GM18519 (cell line): ENCODE measurements at regions not wholly inside any gene's neighbourhood (a gene's known extent, or its start where the extent isn't known, plus 50 kb on each side); places are given as distances from the start of the nearest gene placed in this dataset.

ENCODE experiments used
- ATAC-seq: cut with Tn5 transposase; IDR thresholded peaks from one replicate; pipeline ENCODE4 v1.9.1; 2021; ENCODE audit warnings: mild to moderate bottlenecking, moderate library complexity; ENCODE audit not compliant: unreplicated experiment, low FRiP score

- ATAC-seq = no peak
Observed at GRCh38 chr16:49048557-49048956, 233.1 kb downstream of the CBLN1 start.

- ATAC-seq = no peak
Observed at GRCh38 chr16:49036126-49036525, 245.5 kb downstream of the CBLN1 start.

GRCh38 chr16:49027420-49027819 lies 254.2 kb downstream of the CBLN1 start:
- ATAC-seq = no peak

- no peak for ATAC-seq
Observed at GRCh38 chr16:49026566-49027181, 255.0 kb downstream of the CBLN1 start.

DNA sequence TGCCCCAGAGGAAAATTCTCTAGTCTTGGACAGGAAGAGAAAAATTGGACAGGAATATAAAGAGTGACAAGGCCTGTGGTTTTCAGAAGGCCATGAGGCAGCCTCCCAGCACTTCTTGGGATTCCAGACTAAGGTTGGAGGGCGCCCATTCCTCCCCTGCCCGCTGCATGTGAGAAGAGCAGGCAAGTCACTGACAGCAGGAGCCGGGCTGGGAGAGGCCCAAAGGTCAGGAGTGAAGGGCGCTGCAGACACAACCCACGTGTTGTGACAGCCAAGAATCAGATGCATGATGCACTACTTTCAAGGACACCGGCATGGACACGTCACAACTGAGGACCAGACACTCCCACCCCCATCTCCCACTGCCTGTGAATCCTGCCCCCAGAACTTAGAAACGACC lies 256.7 kb downstream of the CBLN1 start:
- no peak for ATAC-seq

GRCh38 chr16:49024016-49024415 lies 257.6 kb downstream of the CBLN1 start:
- no peak for ATAC-seq

- no peak for ATAC-seq
Observed at GRCh38 chr16:49023050-49023449, 258.6 kb downstream of the CBLN1 start.

GRCh38 chr16:49022351-49022963 lies 259.2 kb downstream of the CBLN1 start:
- no peak for ATAC-seq

DNA sequence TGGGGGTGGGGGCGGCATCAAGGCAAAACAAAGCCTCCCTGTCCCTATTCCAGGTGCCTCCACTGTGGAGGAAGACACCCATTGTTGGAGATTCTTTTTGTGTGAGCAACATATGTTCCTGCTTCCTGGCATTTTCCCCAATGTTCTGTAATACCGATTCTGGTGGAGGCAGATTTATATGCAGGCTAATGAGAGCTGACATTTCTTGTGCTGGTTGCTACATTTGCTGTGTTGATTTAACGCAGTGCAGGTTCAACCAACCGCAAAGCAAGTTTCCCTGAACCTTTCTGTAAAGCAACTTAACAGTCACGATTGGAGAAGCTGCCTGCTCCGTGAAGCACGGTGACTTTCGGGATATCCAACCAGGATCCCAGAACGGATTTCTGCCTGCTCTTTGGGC lies 260.5 kb downstream of the CBLN1 start:
- ATAC-seq = no peak

DNA sequence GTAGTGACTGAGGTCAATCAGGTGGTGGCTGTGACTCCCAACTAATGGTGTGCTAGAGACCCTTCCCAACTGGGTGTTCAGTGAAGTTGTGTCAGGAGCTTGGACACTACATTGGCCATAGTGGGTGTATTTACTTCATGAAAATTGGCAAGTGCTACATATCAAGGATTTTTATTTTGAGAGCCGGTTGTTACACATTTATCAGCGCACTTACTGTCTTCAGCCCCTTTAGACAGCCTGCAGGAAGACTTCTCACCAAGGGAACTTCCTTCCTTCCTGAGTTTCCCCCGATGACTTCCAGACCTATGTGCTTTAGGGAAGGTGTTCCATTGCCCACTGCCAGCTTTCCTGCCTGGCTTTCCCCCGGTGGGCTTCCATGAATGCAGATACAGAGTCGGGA lies 261.2 kb downstream of the CBLN1 start:
- no peak for ATAC-seq

GRCh38 chr16:49019831-49020230 lies 261.8 kb downstream of the CBLN1 start:
- no peak for ATAC-seq

DNA sequence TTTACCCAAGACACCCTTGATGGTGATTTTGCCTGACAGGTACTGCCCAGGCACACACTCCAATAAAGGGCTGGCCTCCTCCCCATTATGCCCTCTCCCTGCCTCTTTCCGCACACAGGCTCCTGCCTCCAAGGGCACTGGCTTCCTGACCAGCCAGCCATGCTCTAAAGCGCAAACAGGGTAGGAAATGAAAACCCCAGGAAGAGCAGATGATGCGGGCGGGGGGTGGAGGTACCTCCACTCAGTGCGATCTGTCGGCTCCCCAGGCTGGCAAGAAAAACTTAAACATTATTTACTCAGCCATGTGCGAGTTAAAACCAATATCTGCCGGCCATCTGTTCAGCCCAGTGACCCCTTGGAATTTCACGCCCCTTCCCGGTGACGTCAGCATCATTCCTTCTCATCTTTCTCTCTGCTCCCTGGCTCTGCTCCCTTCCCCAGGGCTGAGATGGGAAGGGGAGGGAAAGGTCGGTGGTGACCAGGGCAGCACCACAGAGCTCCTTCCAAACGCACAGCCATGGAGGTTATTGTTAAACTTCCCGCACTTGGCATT lies 262.5 kb downstream of the CBLN1 start:
- no peak for ATAC-seq

DNA sequence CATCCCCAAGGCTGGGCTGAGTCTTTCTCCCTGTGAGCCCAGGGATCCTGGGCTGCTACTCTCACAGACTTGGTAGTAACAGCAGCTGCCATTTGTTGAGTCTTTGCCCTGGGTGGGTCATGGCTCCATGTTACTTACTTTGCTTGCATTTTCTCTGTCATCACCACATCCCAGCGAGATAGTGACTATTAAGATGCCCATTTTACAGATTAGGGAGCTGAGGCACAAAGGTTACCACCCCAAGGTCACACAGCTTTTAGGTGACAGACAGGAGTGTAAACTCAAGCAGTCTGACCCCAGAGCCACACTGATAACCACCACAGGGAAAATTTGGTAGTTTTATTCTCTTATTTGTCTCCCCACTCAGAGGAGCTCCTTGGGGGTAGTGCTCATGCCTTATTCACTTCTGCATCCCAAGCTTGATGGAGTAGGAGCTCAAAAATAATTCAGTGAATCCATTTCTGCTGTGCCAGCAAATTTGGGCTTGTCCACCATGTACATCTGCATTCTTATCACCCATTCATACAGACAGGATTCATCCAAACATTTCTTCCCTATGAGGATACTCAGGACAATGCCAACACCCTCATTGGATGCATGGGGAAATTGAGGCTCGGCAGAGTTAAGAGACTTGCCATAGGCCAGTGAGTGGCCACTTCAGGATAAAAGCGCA lies 263.2 kb downstream of the CBLN1 start:
- ATAC-seq = no peak

- no peak for ATAC-seq
Observed at GRCh38 chr16:49017501-49017900, 264.1 kb downstream of the CBLN1 start.

DNA sequence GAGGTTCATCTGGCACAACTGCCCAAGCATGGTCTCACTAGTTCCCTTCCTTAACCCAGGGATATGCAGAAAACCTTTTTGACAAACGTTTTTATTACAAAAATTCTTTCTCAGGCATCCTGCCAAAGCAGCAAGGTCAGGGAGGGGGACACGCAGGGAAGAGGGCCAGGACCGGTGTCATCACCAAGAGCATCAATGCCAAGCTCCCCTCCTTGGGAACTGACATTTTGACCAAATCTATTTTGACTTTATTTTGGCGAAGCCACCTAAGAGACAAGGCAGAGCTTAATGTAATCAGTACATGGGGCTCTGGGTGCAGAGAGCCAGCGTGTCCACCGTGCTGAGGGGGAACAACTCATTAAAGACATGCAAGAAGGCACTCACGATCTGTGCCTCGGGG lies 265.2 kb downstream of the CBLN1 start:
- no peak for ATAC-seq

- no peak for ATAC-seq
Observed at GRCh38 chr16:49015225-49015592, 266.4 kb downstream of the CBLN1 start.

GRCh38 chr16:49014277-49015224 lies 267.1 kb downstream of the CBLN1 start:
- ATAC-seq = no peak

GRCh38 chr16:49013727-49014080 lies 267.9 kb downstream of the CBLN1 start:
- no peak for ATAC-seq

- ATAC-seq = no peak
Observed at GRCh38 chr16:49012961-49013726, 268.5 kb downstream of the CBLN1 start.

DNA sequence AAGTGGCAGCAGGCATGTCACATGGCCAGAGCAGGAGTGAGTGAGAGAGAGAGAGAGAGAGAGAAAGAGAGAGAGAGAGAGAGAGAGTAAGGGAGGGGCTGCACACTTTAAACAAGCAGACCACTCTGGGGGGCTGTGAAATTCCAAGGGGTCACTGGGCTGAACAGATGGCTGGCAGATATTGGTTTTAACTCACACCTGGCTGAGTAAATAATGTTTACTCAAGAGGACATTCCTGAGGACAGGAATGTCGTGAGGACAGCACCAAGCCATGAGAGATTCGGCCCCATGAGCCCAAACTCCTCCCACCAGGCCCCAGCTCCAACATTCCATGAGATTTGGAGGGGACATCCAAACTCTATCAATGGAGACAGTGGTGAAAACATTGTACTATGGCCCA lies 269.7 kb downstream of the CBLN1 start:
- no peak for ATAC-seq
